Smooth muscle cell (in vitro differentiated cells): ENCODE measurements at regions not wholly inside any gene's neighbourhood (a gene's known extent, or its start where the extent isn't known, plus 50 kb on each side); places are given as distances from the start of the nearest gene placed in this dataset.

Source experiments
- DNase-seq: peaks from one replicate; lab custom pipeline; 2025; ENCODE audit not compliant: unreplicated experiment; lab: John Stamatoyannopoulos, UW
- H2AFZ ChIP-seq: fragments of 200-600 bp; sonication (generic); 2 replicates; pipeline ENCODE4 v1.6.0; 2016; ENCODE audit warnings: antibody characterized with exemption, low read depth, mild to moderate bottlenecking
- H3F3A ChIP-seq: fragments of 200-600 bp; sonication (generic); 2 replicates; pipeline ENCODE4 v1.6.0; 2017; ENCODE audit warnings: antibody characterized with exemption, low read depth
- H3K27ac ChIP-seq: fragments of 200-600 bp; sonication (generic); 2 replicates; pipeline ENCODE4 v1.5.1; 2016; ENCODE audit warnings: low read depth, mild to moderate bottlenecking
- H3K27me3 ChIP-seq: fragments of 200-600 bp; sonication (generic); 2 replicates; pipeline ENCODE4 v1.6.1; 2016; ENCODE audit warnings: low read depth, mild to moderate bottlenecking
- H3K36me3 ChIP-seq: fragments of 200-600 bp; sonication (generic); 2 replicates; pipeline ENCODE4 v1.5.1; 2016; ENCODE audit warnings: low read depth
- H3K4me1 ChIP-seq: fragments of 200-600 bp; sonication (generic); 2 replicates; pipeline ENCODE4 v1.5.1; 2016; ENCODE audit warnings: low read depth
- H3K4me2 ChIP-seq: fragments of 200-600 bp; sonication (generic); 2 replicates; pipeline ENCODE4 v1.6.0; 2016; ENCODE audit warnings: mild to moderate bottlenecking
- H3K4me3 ChIP-seq: fragments of 200-600 bp; sonication (generic); 2 replicates; pipeline ENCODE4 v1.5.1; 2016; ENCODE audit warnings: mild to moderate bottlenecking
- H3K79me2 ChIP-seq: fragments of 200-600 bp; sonication (generic); 2 replicates; pipeline ENCODE4 v1.6.0; 2016; ENCODE audit warnings: low read depth, mild to moderate bottlenecking
- H3K9ac ChIP-seq: fragments of 200-600 bp; sonication (generic); 2 replicates; pipeline ENCODE4 v1.6.0; 2016; ENCODE audit warnings: low read depth
- H3K9me3 ChIP-seq: fragments of 200-600 bp; sonication (generic); replicated peaks from 2 replicates; pipeline ENCODE4 v1.5.1; 2016; ENCODE audit warnings: low read depth
- H4K20me1 ChIP-seq: fragments of 200-600 bp; sonication (generic); 2 replicates; pipeline ENCODE4 v1.6.0; 2016; ENCODE audit warnings: low read depth
- CTCF ChIP-seq: fragments of 200-600 bp; sonication (generic); IDR thresholded peaks from 2 replicates; pipeline ENCODE4 v1.5.1; 2017; ENCODE audit warnings: borderline replicate concordance, mild to moderate bottlenecking, antibody characterized with exemption; ENCODE audit not compliant: insufficient read depth, poor library complexity, severe bottlenecking
- WGBS: methylation state at CpG from one replicate; pipeline ENCODE4 v1.1.7; 2016; ENCODE audit warnings: low lambda C conversion rate; 5-methylcytosine and 5-hydroxymethylcytosine counted together

GRCh38 chr1:87981386-87981785 is 652.7 kb downstream of the LMO4 start:
- Histone ChIP-seq H3F3A (no peaks in the 10 kb centered on the region), H3K9ac (no peak overlapping the region), H3K27ac (no peak overlapping the region), H3K36me3 (no peaks in the 10 kb centered on the region), H3K79me2 (no peaks in the 10 kb centered on the region), H2AFZ (no peak overlapping the region), H3K27me3 (no peaks in the 10 kb centered on the region), H3K4me2 (no peak overlapping the region), H4K20me1 (no peaks in the 10 kb centered on the region), H3K4me1 (no peaks in the 10 kb centered on the region), H3K9me3 (no peaks in the 10 kb centered on the region), H3K4me3 (no peak overlapping the region)
- DNase-seq, result no peak
- WGBS, result 92% methylated on average over 2 of the region's 2 CpGs
- TF ChIP-seq CTCF, result no peak

GRCh38 chr1:87981810-87982209 is 653.1 kb downstream of the LMO4 start:
- no peak overlapping the region for H3K4me2 ChIP-seq
- 87% methylated on average over 1 of the region's 1 CpG for WGBS
- no peak overlapping the region for H3K27ac ChIP-seq
- no peaks in the 10 kb centered on the region for H3K4me1 ChIP-seq
- TF ChIP-seq CTCF, result no peak
- H3K36me3 ChIP-seq, result no peaks in the 10 kb centered on the region
- DNase-seq, result no peak
- no peak overlapping the region for H3K9ac ChIP-seq
- H3K27me3 ChIP-seq, result no peaks in the 10 kb centered on the region
- no peaks in the 10 kb centered on the region for H3F3A ChIP-seq
- no peaks in the 10 kb centered on the region for H3K9me3 ChIP-seq
- H3K4me3 ChIP-seq, result no peak overlapping the region
- H3K79me2 ChIP-seq, result no peaks in the 10 kb centered on the region
- H2AFZ ChIP-seq, result no peak overlapping the region
- H4K20me1 ChIP-seq, result no peaks in the 10 kb centered on the region

DNA sequence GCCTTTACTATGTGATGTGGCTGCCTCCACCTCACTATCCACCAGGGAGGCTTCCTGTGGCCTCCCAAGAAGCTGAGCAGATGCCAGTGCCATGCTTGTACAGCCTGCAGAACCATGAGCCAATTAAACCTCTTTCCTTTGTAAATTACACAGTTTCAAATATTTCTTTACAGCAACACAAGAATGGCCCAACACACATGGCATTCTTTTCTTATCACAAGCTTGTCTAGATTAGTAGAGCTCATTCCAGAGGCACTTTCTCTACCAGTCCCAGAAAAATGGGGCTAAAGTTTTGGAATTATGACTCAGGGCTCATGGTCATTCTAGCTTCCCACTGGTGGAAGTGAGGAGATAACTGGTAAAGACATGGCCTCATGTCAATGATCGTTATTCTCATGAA is 655.2 kb downstream of the LMO4 start:
- H3K27ac ChIP-seq, result no peak overlapping the region
- DNase-seq, result no peak
- H3F3A ChIP-seq, result no peaks in the 10 kb centered on the region
- WGBS, result 83% methylated on average over 1 of the region's 1 CpG
- no peaks in the 10 kb centered on the region for H3K79me2 ChIP-seq
- H3K4me2 ChIP-seq, result no peak overlapping the region
- no peak for TF ChIP-seq CTCF
- no peaks in the 10 kb centered on the region for H3K27me3 ChIP-seq
- H3K9me3 ChIP-seq, result no peaks in the 10 kb centered on the region
- no peaks in the 10 kb centered on the region for H4K20me1 ChIP-seq
- no peak overlapping the region for H3K9ac ChIP-seq
- H3K36me3 ChIP-seq, result no peaks in the 10 kb centered on the region
- H3K4me3 ChIP-seq, result no peak overlapping the region
- no peak overlapping the region for H2AFZ ChIP-seq
- no peaks in the 10 kb centered on the region for H3K4me1 ChIP-seq

DNA sequence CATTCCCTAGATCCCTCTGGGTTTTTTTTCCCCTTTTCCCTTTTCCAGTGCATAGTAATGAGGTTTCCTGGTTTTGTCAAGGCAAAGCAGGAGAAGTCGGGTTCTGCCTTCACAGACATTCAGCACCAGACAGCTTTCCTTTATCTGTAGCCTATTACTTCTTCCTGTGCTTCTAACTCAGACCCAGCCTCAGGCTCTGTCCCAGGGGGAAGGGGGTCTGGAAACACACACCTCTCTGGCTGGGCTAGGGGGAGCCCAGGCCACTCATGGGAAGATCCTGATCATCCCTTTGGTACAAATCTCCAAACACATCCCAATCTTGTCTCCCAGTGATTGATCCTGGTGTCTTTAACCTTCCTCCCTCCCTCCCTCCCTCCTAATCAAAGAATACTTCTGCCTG is 656.4 kb downstream of the LMO4 start:
- Histone ChIP-seq H3K9me3 (no peaks in the 10 kb centered on the region), H3K9ac (no peak overlapping the region), H3K27ac (no peak overlapping the region), H4K20me1 (no peaks in the 10 kb centered on the region), H3K27me3 (no peaks in the 10 kb centered on the region), H3K79me2 (no peaks in the 10 kb centered on the region), H3K4me1 (no peaks in the 10 kb centered on the region), H3K4me3 (no peak overlapping the region), H3K36me3 (no peaks in the 10 kb centered on the region), H3K4me2 (no peak overlapping the region), H3F3A (no peaks in the 10 kb centered on the region), H2AFZ (no peak overlapping the region)
- 6% methylated on average over 1 of the region's 1 CpG for WGBS
- TF ChIP-seq CTCF, result no peak
- no peak for DNase-seq
